ENCODE measurements at regions not wholly inside any gene's neighbourhood (a gene's known extent, or its start where the extent isn't known, plus 50 kb on each side); places are given as distances from the start of the nearest gene placed in this dataset.

DNA sequence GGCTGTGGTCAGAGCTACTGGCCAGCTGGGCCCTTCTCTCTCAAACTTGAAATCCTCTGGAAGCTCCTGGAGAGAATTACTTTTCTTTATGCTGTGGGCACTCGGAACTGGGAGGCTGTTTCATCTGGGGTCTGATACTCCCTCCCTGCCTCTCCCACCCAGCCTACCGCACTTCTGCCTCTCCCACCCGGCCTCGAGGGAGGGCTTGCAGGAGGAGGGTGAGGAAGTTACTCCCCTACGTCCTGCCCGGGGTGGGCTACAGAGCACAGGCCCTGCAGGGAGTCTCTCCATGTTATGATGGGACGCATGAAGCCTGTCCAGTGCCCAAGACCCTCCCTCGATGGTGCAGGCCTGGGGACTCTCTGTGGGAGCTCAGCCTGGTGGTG lies 584.6 kb upstream of the MKI67 start:
- no peak overlapping the region for H3K4me3 ChIP-seq (ENCODE audit: low read length)
- TF ChIP-seq, protein P1, sequence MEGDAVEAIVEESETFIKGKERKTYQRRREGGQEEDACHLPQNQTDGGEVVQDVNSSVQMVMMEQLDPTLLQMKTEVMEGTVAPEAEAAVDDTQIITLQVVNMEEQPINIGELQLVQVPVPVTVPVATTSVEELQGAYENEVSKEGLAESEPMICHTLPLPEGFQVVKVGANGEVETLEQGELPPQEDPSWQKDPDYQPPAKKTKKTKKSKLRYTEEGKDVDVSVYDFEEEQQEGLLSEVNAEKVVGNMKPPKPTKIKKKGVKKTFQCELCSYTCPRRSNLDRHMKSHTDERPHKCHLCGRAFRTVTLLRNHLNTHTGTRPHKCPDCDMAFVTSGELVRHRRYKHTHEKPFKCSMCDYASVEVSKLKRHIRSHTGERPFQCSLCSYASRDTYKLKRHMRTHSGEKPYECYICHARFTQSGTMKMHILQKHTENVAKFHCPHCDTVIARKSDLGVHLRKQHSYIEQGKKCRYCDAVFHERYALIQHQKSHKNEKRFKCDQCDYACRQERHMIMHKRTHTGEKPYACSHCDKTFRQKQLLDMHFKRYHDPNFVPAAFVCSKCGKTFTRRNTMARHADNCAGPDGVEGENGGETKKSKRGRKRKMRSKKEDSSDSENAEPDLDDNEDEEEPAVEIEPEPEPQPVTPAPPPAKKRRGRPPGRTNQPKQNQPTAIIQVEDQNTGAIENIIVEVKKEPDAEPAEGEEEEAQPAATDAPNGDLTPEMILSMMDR (IDR thresholded peaks at IDR 0.05; ENCODE audit: insufficient read depth, low read depth, low read length, missing control alignments), result no peak
- DNase-seq (ENCODE audit: low read depth), result no peak

DNA sequence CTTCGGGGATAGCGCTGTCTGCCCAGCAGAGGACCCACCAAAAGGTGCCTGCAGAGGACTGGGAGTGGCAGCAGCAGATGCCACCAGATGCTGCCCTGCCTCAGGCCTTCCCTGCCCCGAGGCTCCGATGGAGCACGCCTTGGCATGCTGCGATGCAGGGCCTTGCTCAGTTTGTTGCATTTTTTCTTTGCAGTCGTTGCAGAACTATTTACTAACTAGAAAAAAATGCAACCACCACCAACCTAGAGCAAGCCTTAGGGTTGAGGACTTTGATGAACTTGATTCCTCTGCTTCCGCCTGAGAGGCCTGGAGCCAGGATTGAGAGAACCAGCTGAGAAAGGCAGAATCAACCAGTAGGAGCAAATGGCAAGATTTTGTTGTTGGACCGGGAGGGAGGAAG lies 585.6 kb upstream of the MKI67 start:
- DNase-seq (ENCODE audit: low read depth), result no peak
- TF ChIP-seq, protein P1 (IDR thresholded peaks at IDR 0.05; ENCODE audit: insufficient read depth, low read depth, low read length, missing control alignments), result no peak
- H3K4me3 ChIP-seq (ENCODE audit: low read length), result no peak overlapping the region

DNA sequence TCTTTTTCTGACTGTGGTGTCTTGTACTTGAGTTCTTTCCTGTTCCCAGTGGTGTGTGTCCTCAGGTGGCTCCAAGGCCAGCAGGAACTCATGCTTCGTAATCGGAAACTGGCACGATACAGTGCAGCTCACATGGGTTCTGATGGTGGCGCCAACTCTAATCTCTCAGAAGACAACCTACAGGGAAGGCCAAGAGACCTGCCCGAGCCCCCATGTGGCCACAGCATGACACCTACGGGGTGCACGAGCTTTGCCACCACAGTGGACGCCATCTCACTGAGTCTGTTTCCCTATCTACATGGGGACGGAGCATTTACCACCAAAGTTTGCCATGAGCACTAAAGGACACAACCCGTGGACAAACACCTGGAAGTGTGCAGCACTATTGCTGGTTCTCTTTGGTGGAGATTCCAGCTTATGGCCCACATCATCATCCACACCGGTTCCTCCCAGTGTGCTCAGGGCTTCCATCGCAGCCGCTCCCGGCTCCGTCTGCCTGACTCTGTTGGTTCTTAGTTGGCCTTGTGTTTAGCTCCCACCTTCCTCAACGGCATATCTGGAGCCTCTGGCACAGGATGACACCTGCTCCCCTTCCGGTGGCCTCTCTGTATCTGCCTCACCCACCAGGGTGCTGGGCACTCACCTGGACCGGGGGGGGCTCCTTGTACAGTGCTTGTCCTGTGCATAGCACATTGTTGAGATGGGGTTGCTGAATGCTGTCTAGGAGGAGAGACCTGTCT lies 586.6 kb upstream of the MKI67 start:
- TF ChIP-seq, protein P1 (IDR thresholded peaks at IDR 0.05; ENCODE audit: insufficient read depth, low read depth, low read length, missing control alignments), result no peak
- DNase-seq (ENCODE audit: low read depth), result no peak
- H3K4me3 ChIP-seq (ENCODE audit: low read length), result no peak overlapping the region

DNA sequence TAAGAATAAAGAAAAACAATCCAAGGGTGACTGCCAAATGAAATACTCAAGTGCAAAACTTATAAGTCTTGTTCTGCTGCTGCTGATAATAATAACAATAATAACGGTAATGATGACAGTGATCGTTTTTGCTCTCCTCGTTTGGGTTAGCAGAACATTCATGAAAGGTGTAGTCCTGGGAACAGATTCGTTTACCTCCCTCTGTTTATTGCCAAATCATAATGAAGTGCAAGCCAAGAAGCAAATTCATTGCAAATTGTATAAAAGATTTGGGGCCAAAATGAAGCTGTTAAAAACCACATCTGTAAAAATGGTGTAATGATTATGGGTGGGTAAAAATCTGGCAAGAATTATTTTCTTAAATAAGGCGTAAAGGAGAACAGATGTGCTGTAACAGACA lies 587.2 kb upstream of the MKI67 start:
- H3K4me3 ChIP-seq (ENCODE audit: low read length), result no peak overlapping the region
- TF ChIP-seq, protein P1 (IDR thresholded peaks at IDR 0.05; ENCODE audit: insufficient read depth, low read depth, low read length, missing control alignments), result no peak
- no peak for DNase-seq (ENCODE audit: low read depth)

DNA sequence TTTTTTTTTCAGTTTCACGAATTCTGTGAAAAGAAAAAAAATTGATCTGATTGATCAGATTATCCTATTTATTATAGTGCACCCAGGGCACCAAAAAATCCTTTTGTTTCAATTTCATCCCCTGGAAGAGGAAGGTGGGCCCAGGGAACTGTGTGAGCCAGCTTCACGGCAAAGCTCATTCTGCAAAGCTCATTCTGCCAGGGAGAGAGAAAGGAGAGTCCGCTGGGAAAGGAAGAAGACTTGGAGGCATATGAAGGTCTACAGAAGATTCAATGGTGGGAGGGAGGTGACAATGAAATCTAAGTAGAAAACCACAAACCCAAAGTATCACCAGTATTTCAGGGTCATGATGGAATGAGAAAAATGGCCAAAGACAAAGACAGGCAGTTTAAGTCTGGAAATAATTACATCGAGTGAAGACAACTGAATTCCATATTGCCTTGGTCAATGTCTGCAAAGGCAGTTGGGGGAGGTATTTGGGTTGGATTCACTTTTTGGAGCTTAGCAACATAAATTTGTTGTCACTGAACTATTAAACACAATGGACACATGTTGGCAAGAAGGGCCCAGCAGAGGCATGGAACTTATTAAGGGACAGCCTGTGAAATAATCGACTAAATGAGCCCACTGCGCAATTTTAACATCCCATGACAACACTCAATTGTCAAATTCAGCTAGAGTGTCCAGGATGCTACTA lies 587.8 kb upstream of the MKI67 start:
- H3K4me3 ChIP-seq (ENCODE audit: low read length), result no peak overlapping the region
- DNase-seq (ENCODE audit: low read depth), result no peak
- TF ChIP-seq, protein P1 (IDR thresholded peaks at IDR 0.05; ENCODE audit: insufficient read depth, low read depth, low read length, missing control alignments), result no peak

DNA sequence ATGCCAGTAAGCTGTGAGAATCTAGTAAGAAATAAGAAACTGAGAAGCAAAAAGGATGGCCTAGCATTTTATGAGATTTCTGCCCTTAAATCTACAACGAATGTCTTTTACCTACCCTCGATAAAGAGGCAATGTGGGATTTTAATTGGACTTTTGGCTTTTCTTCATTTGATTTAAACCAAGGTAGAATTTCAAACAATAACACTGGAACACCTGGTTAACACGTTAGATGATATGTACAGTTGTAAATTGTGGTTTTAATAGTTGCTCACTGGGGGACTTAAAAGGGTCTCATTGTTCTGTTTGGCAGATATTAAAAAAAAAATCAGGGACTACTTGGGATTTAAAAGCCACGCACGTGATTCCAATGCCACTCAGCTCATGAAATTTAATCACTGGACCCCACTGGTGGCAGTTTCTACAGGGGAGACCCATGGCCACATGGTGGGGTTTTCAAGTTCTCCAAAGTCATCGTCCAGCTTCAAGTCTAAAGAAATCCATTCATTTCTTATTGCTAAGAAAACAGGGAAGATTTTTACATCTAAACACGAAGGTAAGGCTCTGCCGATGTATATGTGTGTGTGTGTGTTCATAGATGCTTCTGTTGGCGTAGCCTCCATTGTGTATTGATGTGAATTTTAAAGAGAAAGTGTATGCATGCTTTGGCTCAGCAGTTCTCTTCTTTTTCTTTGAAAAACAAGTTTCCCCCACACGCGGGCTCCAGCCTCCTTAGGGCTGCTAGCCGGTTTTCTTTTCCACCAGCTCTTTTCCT lies 588.6 kb upstream of the MKI67 start:
- H3K4me3 ChIP-seq (ENCODE audit: low read length), result no peak overlapping the region
- DNase-seq (ENCODE audit: low read depth), result no peak
- TF ChIP-seq, protein P1 (IDR thresholded peaks at IDR 0.05; ENCODE audit: insufficient read depth, low read depth, low read length, missing control alignments), result no peak

Data from epithelial cell of esophagus (primary cell).